ENCODE measurements at regions not wholly inside any gene's neighbourhood (a gene's known extent, or its start where the extent isn't known, plus 50 kb on each side); places are given as distances from the start of the nearest gene placed in this dataset.

- no peak for DNase-seq (ENCODE audit: low read depth in 2 of 2)
Observed at GRCh38 chr9:105828171-105828570, 133.8 kb downstream of the TMEM38B start.

DNA sequence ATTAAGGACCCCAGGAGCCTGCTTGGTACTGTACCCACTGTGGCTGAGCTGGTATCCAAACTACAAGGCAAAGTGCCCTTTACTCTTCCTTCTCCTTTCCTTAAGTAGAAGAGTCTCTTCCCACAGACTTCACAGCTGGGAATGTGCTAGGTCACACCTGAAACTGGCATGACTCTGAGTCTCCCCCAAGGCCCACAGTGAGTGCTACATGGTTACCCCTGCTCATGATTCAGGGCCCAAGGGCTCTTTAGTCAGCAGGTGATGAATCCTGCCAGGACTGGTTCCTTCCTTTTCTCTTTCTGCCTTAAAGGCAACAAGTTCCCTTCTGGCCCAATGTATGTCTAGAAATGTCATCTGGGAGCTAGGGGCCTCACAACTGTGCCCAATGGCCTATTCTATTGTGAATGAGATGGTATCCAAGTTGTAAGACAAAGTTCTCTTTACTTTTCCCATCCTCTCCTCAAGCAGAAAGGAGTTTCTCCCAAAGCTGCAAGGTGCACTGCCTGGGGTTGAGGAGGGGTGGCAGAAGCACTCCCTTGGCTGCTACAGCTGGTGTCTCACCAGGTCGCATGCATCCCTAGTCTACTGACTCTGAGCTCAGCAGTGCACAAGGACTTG is 134.4 kb downstream of the TMEM38B start:
- no peak for DNase-seq (ENCODE audit: low read depth in 2 of 2)

DNA sequence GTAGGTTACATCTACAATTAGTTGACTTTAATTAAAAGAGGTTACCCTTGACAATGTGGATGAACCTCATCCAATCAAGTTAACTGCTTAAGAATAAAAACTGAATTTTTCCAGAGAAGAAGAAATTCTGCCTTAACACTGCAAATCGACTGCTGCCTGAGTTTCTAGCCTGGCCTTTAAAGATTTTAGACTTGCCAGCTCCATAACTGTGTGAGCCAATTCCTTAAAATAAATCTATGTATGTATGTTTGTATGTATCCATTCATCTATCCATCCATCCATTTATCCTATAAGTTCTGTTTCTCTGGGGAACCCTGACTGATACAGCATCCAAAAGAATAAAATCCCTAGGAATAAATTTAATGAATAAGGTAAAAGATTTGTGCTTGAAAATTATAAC is 136.1 kb downstream of the TMEM38B start:
- DNase-seq (ENCODE audit: low read depth in 2 of 2): no peak

- no peak for DNase-seq (ENCODE audit: low read depth in 2 of 2)
Observed at GRCh38 chr9:105832096-105832710, 137.9 kb downstream of the TMEM38B start.

- DNase-seq (ENCODE audit: low read depth in 2 of 2): no peak
Observed at GRCh38 chr9:105833271-105833975, 139.1 kb downstream of the TMEM38B start.

DNA sequence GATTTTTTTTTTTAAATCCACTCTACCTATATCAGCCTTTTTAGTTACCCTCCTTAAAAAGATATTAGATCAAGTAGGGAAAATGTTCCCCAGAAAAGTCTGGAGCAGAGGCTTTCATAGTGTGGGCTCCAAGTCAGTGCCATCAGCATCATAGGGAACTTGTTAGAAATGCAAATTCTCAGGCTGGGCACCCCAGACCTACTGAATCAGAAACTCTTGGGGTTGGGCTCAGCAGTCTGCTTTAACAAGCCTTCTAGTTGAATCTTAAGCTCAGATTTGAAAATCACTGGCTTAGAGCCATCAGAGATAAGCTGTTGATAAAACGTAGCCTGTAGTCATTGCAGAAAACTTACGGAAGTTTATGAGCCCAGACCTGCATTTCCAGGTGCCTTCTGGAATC is 140.1 kb downstream of the TMEM38B start:
- no peak for DNase-seq (ENCODE audit: low read depth in 2 of 2)

DNA sequence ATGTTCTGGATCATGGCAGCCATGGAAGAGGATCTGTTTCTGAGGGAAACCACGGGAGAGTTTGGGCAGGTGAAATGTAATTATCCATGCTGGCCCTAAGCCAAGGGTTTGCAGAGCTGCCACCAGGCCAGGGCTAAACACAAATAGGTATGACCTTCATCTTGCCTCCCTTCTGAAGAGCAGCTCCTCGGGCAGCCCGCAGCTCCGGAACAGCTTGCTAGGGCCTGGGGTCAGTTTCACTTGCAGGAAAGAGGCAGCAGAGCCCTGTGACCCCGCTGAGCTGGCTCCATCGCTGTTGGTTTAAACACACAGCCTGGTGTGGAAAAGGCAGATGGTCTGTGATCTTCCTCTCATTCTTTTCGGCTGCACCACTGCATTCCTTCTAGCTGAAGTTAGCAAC is 141.4 kb downstream of the TMEM38B start:
- DNase-seq (ENCODE audit: low read depth in 2 of 2): no peak

- no peak for DNase-seq (ENCODE audit: low read depth in 2 of 2)
Observed at GRCh38 chr9:105836936-105837660, 142.8 kb downstream of the TMEM38B start.

- no peak for DNase-seq (ENCODE audit: low read depth in 2 of 2)
Observed at GRCh38 chr9:105841562-105841961, 147.2 kb downstream of the TMEM38B start.

DNA sequence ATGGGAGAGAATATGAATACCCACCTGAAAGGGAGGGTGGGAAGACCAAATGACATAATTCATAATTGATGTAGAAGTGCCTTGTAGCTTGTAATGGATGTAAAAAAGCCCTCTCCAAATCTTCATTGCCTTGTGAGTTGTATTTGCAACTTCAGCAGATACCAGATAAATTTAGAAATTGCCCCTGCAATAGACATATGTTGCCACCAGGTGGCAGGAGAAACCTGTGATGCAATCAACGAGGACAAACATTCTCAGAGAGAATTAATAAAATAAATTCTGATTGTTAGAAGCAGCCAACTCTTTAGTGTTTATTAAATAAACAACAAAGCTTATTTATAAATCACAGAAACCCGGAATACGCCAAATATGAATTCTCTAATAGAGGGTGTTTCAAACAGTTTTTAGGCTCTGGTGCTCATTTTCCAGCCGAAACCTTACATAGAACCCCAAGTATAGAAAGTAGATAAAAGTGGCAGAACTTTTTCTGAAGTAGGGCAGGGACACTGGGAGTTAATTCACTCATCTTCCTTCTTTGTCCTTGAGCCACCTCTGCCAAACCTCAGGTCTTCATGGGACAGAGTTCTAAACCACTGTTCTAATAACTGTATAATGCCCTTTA is 147.8 kb downstream of the TMEM38B start:
- no peak for DNase-seq (ENCODE audit: low read depth in 2 of 2)

DNA sequence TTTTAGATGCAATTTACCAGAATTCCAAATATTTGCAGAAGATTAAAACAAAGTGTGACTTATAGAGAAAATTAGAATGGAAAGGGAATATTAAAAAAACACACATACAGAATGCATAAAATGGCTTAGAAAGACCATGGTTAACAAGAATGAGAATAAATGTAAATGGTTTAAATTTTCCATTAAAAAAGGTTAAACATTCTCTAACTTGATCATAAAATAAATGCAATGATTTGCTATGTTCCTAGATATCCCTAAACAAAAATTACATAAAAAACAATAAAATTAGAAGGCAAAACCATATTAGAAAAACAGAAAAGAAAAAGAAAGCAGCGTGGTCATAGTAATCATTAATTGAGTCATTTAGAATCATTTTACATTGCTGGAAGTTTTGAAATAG is 152.5 kb downstream of the TMEM38B start:
- DNase-seq (ENCODE audit: low read depth in 2 of 2): no peak

DNA sequence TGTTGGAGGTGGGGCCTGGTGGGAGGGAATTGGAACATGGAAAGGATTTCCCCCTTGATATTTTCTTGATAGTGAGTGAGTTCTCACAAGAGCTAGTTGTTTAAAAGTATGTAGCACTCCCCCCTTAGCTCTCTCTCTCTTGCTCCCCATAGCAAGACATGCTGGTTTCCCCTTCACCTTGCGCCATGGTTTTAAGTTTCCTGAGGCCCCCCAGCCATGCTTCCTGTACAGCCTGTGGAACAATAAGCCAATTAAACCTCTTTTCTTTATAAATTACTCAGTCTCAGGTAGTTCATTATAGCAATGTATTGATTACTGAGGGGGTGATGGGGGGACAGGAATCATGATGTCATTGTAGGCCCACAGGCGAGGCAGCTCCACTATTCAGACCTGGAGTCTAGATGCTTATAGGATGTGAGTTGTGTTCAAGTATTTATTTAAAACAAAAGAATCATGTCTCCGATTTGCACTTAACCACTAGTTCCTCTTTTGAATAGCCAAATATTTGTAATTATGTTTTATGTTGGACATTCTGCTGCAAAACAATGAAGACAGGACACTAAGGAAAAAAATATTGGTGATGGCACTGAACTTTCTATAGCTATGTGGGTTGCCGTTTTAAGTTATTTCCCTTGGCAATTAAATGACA is 156.6 kb downstream of the TMEM38B start:
- no peak for DNase-seq (ENCODE audit: low read depth in 2 of 2)

- DNase-seq (ENCODE audit: low read depth in 2 of 2): no peak
Observed at GRCh38 chr9:105854026-105854782, 159.9 kb downstream of the TMEM38B start.

DNA sequence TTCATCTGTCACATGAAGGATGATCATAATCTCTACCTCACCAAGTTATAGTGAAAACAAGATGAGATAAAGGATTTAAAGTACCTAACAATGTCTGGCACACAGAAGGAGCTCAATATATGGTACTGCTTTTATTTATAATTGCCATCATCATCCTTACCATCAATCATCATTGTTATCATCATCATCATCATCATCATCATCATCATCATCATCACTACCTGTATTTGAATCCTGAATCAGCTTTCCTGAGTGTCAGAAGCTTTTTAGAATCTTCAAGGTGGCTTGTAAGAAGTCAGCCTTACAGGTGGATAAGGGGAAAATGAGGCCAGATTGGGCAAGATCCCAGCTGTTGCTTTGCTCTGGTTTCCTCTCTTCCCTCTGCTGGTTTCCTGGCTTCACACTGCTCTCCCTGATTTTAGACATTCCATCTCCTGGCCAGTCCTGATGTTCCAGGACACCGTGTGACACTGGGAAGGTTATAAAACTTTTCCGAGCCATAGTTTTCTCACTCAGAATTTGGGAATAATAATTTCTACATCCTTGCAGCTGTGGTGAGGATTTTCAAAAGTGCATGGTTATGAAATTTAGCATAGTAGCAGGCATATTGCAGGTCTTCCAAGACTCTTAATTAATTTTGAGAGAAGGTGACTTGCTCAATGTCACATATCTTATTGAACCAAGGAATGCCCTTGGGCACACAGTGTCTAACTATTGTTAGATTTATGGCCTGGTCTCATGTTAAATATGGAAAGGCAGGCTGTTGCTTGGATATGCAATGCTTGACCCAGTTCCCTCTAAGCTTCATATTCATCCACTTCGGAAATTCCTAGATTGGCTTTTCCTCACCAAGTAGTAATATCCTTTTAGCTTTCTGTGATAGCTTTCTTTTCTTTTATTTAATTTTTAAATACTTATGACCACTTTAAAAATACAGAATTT is 160.7 kb downstream of the TMEM38B start:
- DNase-seq (ENCODE audit: low read depth in 2 of 2): no peak

GRCh38 chr9:105855987-105856386 is 161.6 kb downstream of the TMEM38B start:
- no peak for DNase-seq (ENCODE audit: low read depth in 2 of 2)

- DNase-seq (ENCODE audit: low read depth in 2 of 2): no peak
Observed at GRCh38 chr9:105858006-105858690, 163.8 kb downstream of the TMEM38B start.

DNA sequence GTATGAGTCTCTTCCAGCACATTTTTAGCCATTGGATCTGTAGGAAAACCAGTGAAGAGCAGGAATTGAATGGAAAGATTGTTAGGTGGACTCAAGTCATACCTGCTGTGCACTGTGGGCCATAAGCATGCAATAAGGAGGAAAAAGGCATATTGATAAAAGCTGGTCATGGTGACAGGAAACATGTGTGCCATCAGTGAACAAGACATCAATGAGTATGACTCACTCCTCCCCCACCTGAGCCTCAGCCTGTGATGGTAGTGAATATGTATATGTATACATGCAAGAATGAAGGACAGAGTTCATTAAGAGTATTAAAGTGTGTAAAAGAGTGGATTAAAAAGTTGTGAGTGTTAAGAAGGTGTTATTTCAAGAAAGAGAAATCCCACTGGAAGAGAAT is 164.5 kb downstream of the TMEM38B start:
- no peak for DNase-seq (ENCODE audit: low read depth in 2 of 2)

GRCh38 chr9:105859428-105860091 is 165.2 kb downstream of the TMEM38B start:
- DNase-seq (ENCODE audit: low read depth in 2 of 2): no peak

GRCh38 chr9:105860516-105860915 is 166.2 kb downstream of the TMEM38B start:
- DNase-seq (ENCODE audit: low read depth in 2 of 2): no peak
